ENCODE measurements at regions not wholly inside any gene's neighbourhood (a gene's known extent, or its start where the extent isn't known, plus 50 kb on each side); places are given as distances from the start of the nearest gene placed in this dataset.

GRCh38 chr9:96172797-96173196 lies 129.2 kb downstream of the HSD17B3 start:
- no peak overlapping the region for H3K56ac ChIP-seq (replicated peaks; ENCODE audit: insufficient read length, low read depth, low read length)
- no peaks in the 10 kb centered on the region for H3K23me2 ChIP-seq (ENCODE audit: low read depth, low read length)
- no peak overlapping the region for H3K27ac ChIP-seq (ENCODE audit: low read depth, low read length)
- no peak overlapping the region for H3K4me2 ChIP-seq (ENCODE audit: insufficient read depth in 1 of 2, low read depth in 2 of 2, low read length in 2 of 2)
- no peak for FAIRE-seq
- H3K4me1 ChIP-seq (replicated peaks in 1 of 4; ENCODE audit: control insufficient read depth in 3 of 4, insufficient read depth in 4 of 4, low read length in 3 of 4) = peaks cover 0 to 12% (median 9%) of the 10 kb centered on the region in 4 experiments; a peak in 4 of 7 replicates
- CTCF ChIA-PET (ENCODE audit: partially characterized antibody) = no interaction called here
- no peak overlapping the region for H3K23ac ChIP-seq (ENCODE audit: insufficient read length)
- H3K14ac ChIP-seq (ENCODE audit: insufficient read length) = no peak overlapping the region
- no peak overlapping the region for H2BK5ac ChIP-seq (ENCODE audit: low read depth, low read length)
- WGBS, 2 experiments (ENCODE audit: extremely low coverage in 1 of 2, insufficient coverage in 1 of 2, insufficient read length in 1 of 2, insufficient replicate concordance in 2 of 2, low coverage in 1 of 2, low lambda C conversion rate in 2 of 2, missing lambda C conversion rate in 1 of 2) = 89 to 100% methylated on average over 1 to 5 of the region's 5 CpGs
- H2BK20ac ChIP-seq (ENCODE audit: low read length) = no peak overlapping the region
- no peak overlapping the region for H3K9ac ChIP-seq (replicated peaks in 1 of 4; ENCODE audit: extremely low read depth in 1 of 4, low read depth in 3 of 4, low read length in 3 of 4)
- no peak overlapping the region for H2BK12ac ChIP-seq (ENCODE audit: low read depth, low read length)
- POLR2A ChIA-PET (ENCODE audit: partially characterized antibody) = no interaction called here
- H2BK15ac ChIP-seq (ENCODE audit: low read length) = no peak overlapping the region
- H2BK120ac ChIP-seq (replicated peaks; ENCODE audit: low read depth, low read length) = no peak overlapping the region
- no peaks in the 10 kb centered on the region for H3K9me3 ChIP-seq (ENCODE audit: insufficient read depth in 2 of 2, low read depth in 1 of 2, low read length in 1 of 2)
- H3K79me1 ChIP-seq (ENCODE audit: low read depth, low read length) = no peaks in the 10 kb centered on the region
- H3K4me3 ChIP-seq (ENCODE audit: extremely low read depth in 1 of 4, insufficient read depth in 2 of 4, low read depth in 3 of 4, low read length in 4 of 4) = no peak overlapping the region
- no peaks in the 10 kb centered on the region for H3K36me3 ChIP-seq (ENCODE audit: control insufficient read depth in 2 of 4, insufficient read depth in 4 of 4, low read length in 3 of 4)
- TF ChIP-seq CBX5 (IDR thresholded peaks at IDR 0.05; ENCODE audit: low read depth, low read length) (no peak), SIN3A (conservative IDR thresholded peaks at IDR 0.05 in 1 of 2, IDR thresholded peaks at IDR 0.05 in 1 of 2; ENCODE audit: low read depth in 1 of 2, low read length in 2 of 2) (no peak), BCL11A (IDR thresholded peaks at IDR 0.05; ENCODE audit: low read depth in 2 of 2, low read length in 2 of 2) (no peak), GABPA (IDR thresholded peaks at IDR 0.05; ENCODE audit: borderline replicate concordance, insufficient read depth, low read length) (no peak), FOSL1 (IDR thresholded peaks at IDR 0.05; ENCODE audit: insufficient read depth, low read depth, low read length) (no peak), E2F6 (IDR thresholded peaks at IDR 0.05) (no peak), BRCA1 (IDR thresholded peaks at IDR 0.05; ENCODE audit: low read depth, low read length) (no peak), KDM4A (IDR thresholded peaks at IDR 0.05; ENCODE audit: low read depth, low read length, severe bottlenecking) (no peak), SP4 (IDR thresholded peaks at IDR 0.05; ENCODE audit: low read length) (no peak), TAF1 (IDR thresholded peaks at IDR 0.05; ENCODE audit: low read depth, low read length) (no peak), NRF1 (IDR thresholded peaks at IDR 0.05; ENCODE audit: low read depth, low read length) (no peak)
- H3K27me3 ChIP-seq (replicated peaks in 1 of 4; ENCODE audit: control insufficient read depth in 3 of 4, extremely low read depth in 1 of 4, insufficient read depth in 3 of 4, low read length in 3 of 4) = no peaks in the 10 kb centered on the region
- no peak overlapping the region for H4K5ac ChIP-seq (ENCODE audit: insufficient read length, low read depth, low read length)
- no peaks in the 10 kb centered on the region for H3K79me2 ChIP-seq (ENCODE audit: control insufficient read depth in 1 of 2, insufficient read depth in 2 of 2, low read length in 2 of 2)
- no peak for DNase-seq (ENCODE audit: low read depth in 1 of 2, low spot score in 2 of 2)
- no peak overlapping the region for H4K91ac ChIP-seq (replicated peaks; ENCODE audit: insufficient read length, low read length)
- no peak overlapping the region for H3K4ac ChIP-seq (replicated peaks; ENCODE audit: insufficient read length, low read depth, low read length)
- no peaks in the 10 kb centered on the region for H4K20me1 ChIP-seq (replicated peaks in 1 of 2; ENCODE audit: control insufficient read depth in 1 of 2, insufficient read depth in 2 of 2, low read length in 2 of 2)
- H3K18ac ChIP-seq (ENCODE audit: extremely low read depth, low read length) = no peak overlapping the region
- no peak overlapping the region for H2AK5ac ChIP-seq (ENCODE audit: low read depth, low read length)
- H4K8ac ChIP-seq (ENCODE audit: extremely low read depth, insufficient read depth, low read length) = no peak overlapping the region
- no peak overlapping the region for H2AFZ ChIP-seq (ENCODE audit: low read length)
